Breast epithelium (tissue), 4 donors: ENCODE measurements at regions not wholly inside any gene's neighbourhood (a gene's known extent, or its start where the extent isn't known, plus 50 kb on each side); places are given as distances from the start of the nearest gene placed in this dataset.
A peak's percentile ranks its signal among the peaks of the same experiment; 100 is the strongest.
"Not testable (repeated sequence)": the region's sequence is repeated elsewhere in the genome, so short reads cannot be mapped to it uniquely, and the experiment has no call there.

Experiments used
- DNase-seq, 2 donors: peaks; one replicate each; pipeline ENCODE4 v3.0.0-alpha.2; 2019; ENCODE audit warnings: low spot score in 2 of 2
- H3K27ac ChIP-seq, 2 donors: fragments of 200-600 bp; sonication (generic) in 1 of 2; one replicate each; pipeline ENCODE4 v1.5.1; 2016 to 2019; ENCODE audit warnings: mild to moderate bottlenecking in 1 of 2
- H3K27me3 ChIP-seq, 2 donors: fragments of 200-600 bp; sonication (generic) in 1 of 2; one replicate each; pipeline versions ENCODE4 v1.5.1 to v1.6.0; 2017 to 2019; ENCODE audit warnings: control low read depth in 1 of 2, mild to moderate bottlenecking in 1 of 2
- H3K36me3 ChIP-seq: fragments of 200-600 bp; one replicate; pipeline ENCODE4 v1.5.1; 2019
- H3K4me1 ChIP-seq, 2 donors: fragments of 200-600 bp; sonication (generic); one replicate each; pipeline ENCODE4 v1.5.1; 2016 to 2019; ENCODE audit warnings: control low read depth in 1 of 2
- H3K4me3 ChIP-seq, 3 donors: fragments of 200-600 bp; sonication (generic); 1 replicate in 2 of 3; 2 replicates in 1 of 3; pipeline ENCODE4 v1.5.1; 2016 to 2019; ENCODE audit warnings: mild to moderate bottlenecking in 3 of 3, moderate library complexity in 2 of 3
- H3K9me3 ChIP-seq, 2 donors: fragments of 200-600 bp; sonication (generic) in 1 of 2; one replicate each; pipeline ENCODE4 v1.5.1; 2016 to 2019; ENCODE audit warnings: control low read depth in 1 of 2
- CTCF ChIP-seq, 3 donors: fragments of 450-650 bp; IDR thresholded peaks; one replicate each; pipeline ENCODE4 v1.5.1; 2016 to 2017; ENCODE audit warnings: antibody characterized with exemption in 3 of 3, mild to moderate bottlenecking in 3 of 3, moderate library complexity in 3 of 3
- POLR2A ChIP-seq: fragments of 450-650 bp; IDR thresholded peaks from one replicate; pipeline ENCODE4 v1.6.1; 2016; ENCODE audit warnings: antibody characterized with exemption, mild to moderate bottlenecking, moderate library complexity
- POLR2AphosphoS5 ChIP-seq, 3 donors: sonication (generic); formaldehyde crosslinking; IDR thresholded peaks; one replicate each; pipeline ENCODE4 v1.6.1; 2017; ENCODE audit warnings: antibody characterized with exemption in 3 of 3
- intact Hi-C: fragments of 100-400 bp; cut with DNase I; formaldehyde crosslinking; loops from one replicate; pipeline ENCODE4 v1.15.1; 2023; ENCODE audit warnings: low total_unique reads

DNA sequence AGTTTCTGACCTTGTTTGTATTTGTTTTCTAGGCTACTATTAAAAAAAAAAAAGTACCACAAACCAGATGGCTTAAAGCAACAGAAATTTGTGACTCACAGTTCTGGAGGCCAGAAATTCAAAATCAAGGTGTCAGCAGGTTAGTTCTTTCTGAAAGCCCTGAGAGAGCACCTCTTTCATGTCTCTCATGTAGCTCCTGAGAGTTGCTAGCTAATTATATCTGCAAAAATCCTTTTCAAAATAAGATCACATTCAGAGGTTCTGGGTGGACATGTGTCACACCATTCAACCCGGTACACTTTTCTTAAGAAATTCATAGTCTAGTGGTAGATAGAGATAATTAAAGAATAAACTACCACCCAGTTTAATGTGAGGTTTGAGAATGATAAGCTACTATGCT, 888.6 kb downstream of the GRID1 start:
- Histone ChIP-seq H3K4me1 (no peaks in the 10 kb centered on the region), H3K36me3 (no peaks in the 10 kb centered on the region), H3K4me3 (no peak overlapping the region), H3K9me3 (peaks cover 9% of the 10 kb centered on the region in 2 donors), H3K27me3 (no peaks in the 10 kb centered on the region), H3K27ac (no peak overlapping the region)
- no peak for TF ChIP-seq CTCF (IDR thresholded peaks at IDR 0.05)
- TF ChIP-seq POLR2A, result no peak
- no peak for TF ChIP-seq POLR2AphosphoS5 (IDR thresholded peaks at IDR 0.05)
- intact Hi-C loops, result no loop called here
- no peak for DNase-seq

GRCh38 chr10:85490431-85490830, 876.2 kb downstream of the GRID1 start:
- H3K36me3 ChIP-seq, result no peaks in the 10 kb centered on the region
- DNase-seq, result no peak
- no peak for TF ChIP-seq CTCF (IDR thresholded peaks at IDR 0.05)
- no peak for TF ChIP-seq POLR2A
- no peak for TF ChIP-seq POLR2AphosphoS5 (IDR thresholded peaks at IDR 0.05)
- intact Hi-C loops, result no loop called here
- H3K27ac ChIP-seq, result no peak overlapping the region
- no peaks in the 10 kb centered on the region for H3K4me1 ChIP-seq
- H3K9me3 ChIP-seq, result no peaks in the 10 kb centered on the region
- no peak overlapping the region for H3K4me3 ChIP-seq
- H3K27me3 ChIP-seq, result no peaks in the 10 kb centered on the region

DNA sequence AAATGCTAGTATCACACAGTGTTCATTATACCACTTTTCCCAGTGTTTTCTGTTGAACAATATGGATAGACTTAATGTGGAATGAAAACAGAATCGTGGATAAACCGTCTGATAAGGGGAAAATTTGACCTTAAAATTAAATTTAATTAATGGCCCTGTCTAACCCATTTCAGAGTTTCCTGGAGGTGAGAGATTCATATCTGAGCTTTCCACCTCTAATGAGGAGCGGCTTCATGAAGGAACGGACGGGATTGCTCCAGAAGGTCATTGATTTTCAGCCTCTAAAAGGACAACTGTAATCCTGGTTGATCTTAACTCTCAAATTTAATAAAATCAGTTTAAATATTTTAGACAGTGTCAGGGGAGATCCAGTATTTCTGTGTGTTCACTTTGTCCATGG, 874.9 kb downstream of the GRID1 start:
- H3K36me3 ChIP-seq, result no peaks in the 10 kb centered on the region
- intact Hi-C loops, result no loop called here
- TF ChIP-seq POLR2AphosphoS5 (IDR thresholded peaks at IDR 0.05), result no peak
- no peak for TF ChIP-seq CTCF (IDR thresholded peaks at IDR 0.05)
- TF ChIP-seq POLR2A, result no peak
- no peaks in the 10 kb centered on the region for H3K27me3 ChIP-seq
- H3K27ac ChIP-seq, result peak overlapping the region; percentile 50 to 68
- no peak for DNase-seq
- no peak overlapping the region for H3K4me3 ChIP-seq
- H3K4me1 ChIP-seq, result no peaks in the 10 kb centered on the region
- H3K9me3 ChIP-seq, result no peaks in the 10 kb centered on the region

DNA sequence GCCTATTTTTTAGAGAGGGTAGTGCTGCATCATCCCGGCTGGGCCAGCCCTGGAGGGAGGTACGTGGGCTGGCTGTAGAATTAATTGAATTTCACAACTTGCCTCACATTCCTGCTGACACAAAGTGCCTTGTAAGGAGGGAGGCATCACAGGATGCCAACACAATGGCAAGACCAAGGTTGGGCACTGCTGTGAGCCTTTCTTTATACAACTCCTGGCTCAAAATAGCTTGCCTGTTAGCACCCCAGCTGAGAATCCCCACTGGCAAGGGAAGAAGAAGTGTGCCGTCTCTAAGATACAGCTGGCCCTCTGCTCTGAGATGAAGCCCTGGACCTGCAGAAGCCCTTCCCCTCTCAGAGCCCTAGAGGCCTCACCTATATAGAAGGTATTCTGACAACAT, 873.9 kb downstream of the GRID1 start:
- Histone ChIP-seq H3K36me3 (no peaks in the 10 kb centered on the region), H3K9me3 (no peaks in the 10 kb centered on the region), H3K27me3 (no peaks in the 10 kb centered on the region), H3K27ac (peak overlapping the region; percentile 50 to 68), H3K4me1 (no peaks in the 10 kb centered on the region), H3K4me3 (no peak overlapping the region)
- intact Hi-C loops, result no loop called here
- TF ChIP-seq POLR2A (no peak), CTCF (IDR thresholded peaks at IDR 0.05) (no peak), POLR2AphosphoS5 (IDR thresholded peaks at IDR 0.05) (no peak)
- DNase-seq, result peak in 1 of 2 donors; percentile 49

GRCh38 chr10:85493703-85494102, 872.9 kb downstream of the GRID1 start:
- intact Hi-C loops, result no loop called here
- no peaks in the 10 kb centered on the region for H3K36me3 ChIP-seq

GRCh38 chr10:85504641-85505040, 862.0 kb downstream of the GRID1 start:
- not testable (repeated sequence) for H3K27me3 ChIP-seq, H3K36me3 ChIP-seq, H3K27ac ChIP-seq, DNase-seq, H3K4me1 ChIP-seq, H3K4me3 ChIP-seq, H3K9me3 ChIP-seq
- intact Hi-C loops, result loop anchor here (5.0 kb wide), 1 partner anchor 433 kb away; no protein-coding TSS in a partner anchor

More at GRCh38 chr10:85493703-85494102, 872.9 kb downstream of the GRID1 start:
- no peaks in the 10 kb centered on the region for H3K27me3 ChIP-seq
- H3K9me3 ChIP-seq, result no peaks in the 10 kb centered on the region
- no peak overlapping the region for H3K4me3 ChIP-seq
- no peak overlapping the region for H3K27ac ChIP-seq
- no peaks in the 10 kb centered on the region for H3K4me1 ChIP-seq
- DNase-seq, result no peak
- TF ChIP-seq CTCF (IDR thresholded peaks at IDR 0.05) (no peak), POLR2A (no peak), POLR2AphosphoS5 (IDR thresholded peaks at IDR 0.05) (no peak)
